ENCODE measurements at regions not wholly inside any gene's neighbourhood (a gene's known extent, or its start where the extent isn't known, plus 50 kb on each side); places are given as distances from the start of the nearest gene placed in this dataset.

- TF ChIP-seq CTCF (conservative IDR thresholded peaks at IDR 0.05; ENCODE audit: low read length), result no peak
- TF ChIP-seq EZH2phosphoT487 (IDR thresholded peaks at IDR 0.05; ENCODE audit: borderline replicate concordance), result no peak
These were observed 213.9 kb upstream of the UMPS start for GRCh38 chr3:124516333-124516732.

Data from Loucy (cell line).